Osteoblast (primary cell): ENCODE measurements at regions not wholly inside any gene's neighbourhood (a gene's known extent, or its start where the extent isn't known, plus 50 kb on each side); places are given as distances from the start of the nearest gene placed in this dataset.

Experiments used
- DNase-seq: peaks from one replicate; pipeline ENCODE4 v3.0.0; 2011; ENCODE audit warnings: low spot score, mixed read lengths; ENCODE audit not compliant: insufficient read length; ENCODE audit errors: missing footprints
- H2AFZ ChIP-seq: 2 replicates; pipeline ENCODE4 v1.6.0; 2011; ENCODE audit warnings: mild to moderate bottlenecking, low read length
- H3K27ac ChIP-seq: 2 replicates; pipeline ENCODE4 v1.5.1; 2011; ENCODE audit warnings: mild to moderate bottlenecking, low read depth, low read length, moderate library complexity
- H3K27me3 ChIP-seq: 2 replicates; pipeline ENCODE4 v1.6.0; 2012; ENCODE audit warnings: mild to moderate bottlenecking, control low read depth, inconsistent platforms, low read length, moderate library complexity; ENCODE audit not compliant: insufficient read depth
- H3K36me3 ChIP-seq: 2 replicates; pipeline ENCODE4 v1.5.1; 2011; ENCODE audit warnings: mild to moderate bottlenecking, low read length, control low read depth, moderate library complexity; ENCODE audit not compliant: insufficient read depth
- H3K4me1 ChIP-seq: 2 replicates; pipeline ENCODE4 v1.5.1; 2011; ENCODE audit warnings: mild to moderate bottlenecking, low read length, control low read depth, moderate library complexity; ENCODE audit not compliant: insufficient read depth
- H3K4me2 ChIP-seq: 2 replicates; pipeline ENCODE4 v1.6.0; 2011; ENCODE audit warnings: mild to moderate bottlenecking, low read length; ENCODE audit not compliant: insufficient read depth
- H3K4me3 ChIP-seq: fragments of 200-600 bp; sonication (generic); 3 replicates; pipeline ENCODE4 v1.5.1; 2012; ENCODE audit warnings: mild to moderate bottlenecking, low read length, inconsistent platforms; ENCODE audit not compliant: insufficient read depth
- H3K79me2 ChIP-seq: 2 replicates; pipeline ENCODE4 v1.6.0; 2012; ENCODE audit warnings: mild to moderate bottlenecking, low read length, control low read depth, inconsistent platforms; ENCODE audit not compliant: insufficient read depth
- H3K9me3 ChIP-seq: 2 replicates; pipeline ENCODE4 v1.5.1; 2011; ENCODE audit warnings: low read depth, low read length, control low read depth
- H4K20me1 ChIP-seq: 2 replicates; pipeline ENCODE4 v1.6.0; 2012; ENCODE audit warnings: mild to moderate bottlenecking, low read length, control low read depth; ENCODE audit not compliant: insufficient read depth
- TF ChIP-seq, protein P1 (sequence below): IDR thresholded peaks from 2 replicates; pipeline ENCODE4 v1.5.1; 2011; ENCODE audit warnings: mild to moderate bottlenecking, low read depth, low read length, moderate library complexity; ENCODE audit errors: extremely low read depth

DNA sequence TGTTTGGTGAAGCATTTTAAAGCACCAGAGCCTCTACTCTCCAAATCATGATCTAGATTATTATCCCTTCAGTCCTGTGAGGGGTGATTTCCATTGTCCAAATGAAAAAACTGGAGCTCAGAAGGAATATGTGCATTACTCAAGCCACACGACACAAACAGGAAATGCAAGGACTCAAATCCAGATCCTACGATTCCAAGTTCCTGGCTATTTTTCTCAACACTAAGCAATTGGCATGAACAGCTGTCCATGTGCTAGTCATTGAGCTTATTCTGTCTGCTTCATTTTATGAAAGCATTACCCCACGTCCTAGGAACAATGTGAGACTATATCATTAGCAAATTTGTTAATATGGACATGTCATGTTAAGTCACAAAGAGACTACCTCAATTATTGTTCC, 273.1 kb upstream of the LYPLAL1 start:
- no peak overlapping the region for H2AFZ ChIP-seq

DNA sequence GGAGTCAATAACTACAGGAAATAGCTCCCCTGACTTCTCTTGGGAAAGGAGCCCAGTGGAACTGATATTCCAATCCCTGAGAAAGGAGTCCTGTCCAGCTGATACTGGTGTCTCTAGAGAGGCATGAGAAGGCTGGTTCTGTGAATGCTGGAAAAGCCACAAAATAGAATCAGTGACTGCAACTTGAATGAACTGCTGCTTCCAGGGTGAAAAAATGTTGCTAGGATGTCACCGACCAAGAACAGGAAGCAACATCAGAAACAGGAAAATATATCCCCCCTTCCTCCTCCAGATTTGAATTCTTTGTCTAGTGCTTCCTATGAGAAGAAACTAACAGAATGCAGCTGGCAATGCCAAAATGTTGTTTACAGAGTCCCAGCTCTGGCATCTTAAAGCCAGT, 269.3 kb upstream of the LYPLAL1 start:
- no peak for DNase-seq
- Histone ChIP-seq H4K20me1 (no peaks in the 10 kb centered on the region), H3K4me2 (no peak overlapping the region), H3K36me3 (no peaks in the 10 kb centered on the region), H2AFZ (peak overlapping the region; percentile 6), H3K79me2 (no peaks in the 10 kb centered on the region), H3K9me3 (no peaks in the 10 kb centered on the region), H3K4me1 (no peaks in the 10 kb centered on the region), H3K27me3 (no peaks in the 10 kb centered on the region), H3K27ac (no peak overlapping the region), H3K4me3 (no peak overlapping the region)
- TF ChIP-seq, protein P1, sequence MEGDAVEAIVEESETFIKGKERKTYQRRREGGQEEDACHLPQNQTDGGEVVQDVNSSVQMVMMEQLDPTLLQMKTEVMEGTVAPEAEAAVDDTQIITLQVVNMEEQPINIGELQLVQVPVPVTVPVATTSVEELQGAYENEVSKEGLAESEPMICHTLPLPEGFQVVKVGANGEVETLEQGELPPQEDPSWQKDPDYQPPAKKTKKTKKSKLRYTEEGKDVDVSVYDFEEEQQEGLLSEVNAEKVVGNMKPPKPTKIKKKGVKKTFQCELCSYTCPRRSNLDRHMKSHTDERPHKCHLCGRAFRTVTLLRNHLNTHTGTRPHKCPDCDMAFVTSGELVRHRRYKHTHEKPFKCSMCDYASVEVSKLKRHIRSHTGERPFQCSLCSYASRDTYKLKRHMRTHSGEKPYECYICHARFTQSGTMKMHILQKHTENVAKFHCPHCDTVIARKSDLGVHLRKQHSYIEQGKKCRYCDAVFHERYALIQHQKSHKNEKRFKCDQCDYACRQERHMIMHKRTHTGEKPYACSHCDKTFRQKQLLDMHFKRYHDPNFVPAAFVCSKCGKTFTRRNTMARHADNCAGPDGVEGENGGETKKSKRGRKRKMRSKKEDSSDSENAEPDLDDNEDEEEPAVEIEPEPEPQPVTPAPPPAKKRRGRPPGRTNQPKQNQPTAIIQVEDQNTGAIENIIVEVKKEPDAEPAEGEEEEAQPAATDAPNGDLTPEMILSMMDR, result no peak

More for the DNA sequence above, 273.1 kb upstream of the LYPLAL1 start:
- DNase-seq, result no peak
- no peak overlapping the region for H3K27ac ChIP-seq
- H3K4me1 ChIP-seq, result no peaks in the 10 kb centered on the region
- H3K4me2 ChIP-seq, result no peak overlapping the region
- H3K79me2 ChIP-seq, result no peaks in the 10 kb centered on the region
- H4K20me1 ChIP-seq, result no peaks in the 10 kb centered on the region
- H3K4me3 ChIP-seq, result no peak overlapping the region
- TF ChIP-seq, protein P1, result no peak
- no peaks in the 10 kb centered on the region for H3K36me3 ChIP-seq
- no peaks in the 10 kb centered on the region for H3K9me3 ChIP-seq
- no peaks in the 10 kb centered on the region for H3K27me3 ChIP-seq

DNA sequence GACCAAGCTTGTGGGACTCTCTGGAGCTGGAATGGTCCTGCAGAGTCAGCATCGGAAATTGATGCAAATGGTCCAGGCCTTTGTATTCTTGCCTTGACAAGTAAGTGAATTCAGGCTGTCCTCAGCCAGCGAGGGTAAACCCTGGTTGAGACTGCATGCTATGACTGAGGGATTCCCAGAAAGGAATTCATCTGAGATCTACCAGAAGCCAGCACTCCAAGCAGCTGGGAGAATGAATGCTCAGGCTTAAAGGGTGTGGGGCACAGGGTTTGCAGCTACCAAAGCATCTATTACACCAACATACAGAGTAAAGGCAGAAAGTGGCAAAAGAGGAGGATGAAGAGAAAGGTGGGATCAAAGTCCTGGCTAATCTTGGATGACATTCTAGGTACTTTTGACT, 257.0 kb upstream of the LYPLAL1 start:
- Histone ChIP-seq H3K27me3 (no peaks in the 10 kb centered on the region), H3K4me1 (no peaks in the 10 kb centered on the region), H4K20me1 (no peaks in the 10 kb centered on the region), H3K36me3 (no peaks in the 10 kb centered on the region), H3K79me2 (no peaks in the 10 kb centered on the region), H3K4me3 (no peak overlapping the region), H3K27ac (no peak overlapping the region), H2AFZ (no peak overlapping the region), H3K4me2 (no peak overlapping the region), H3K9me3 (no peaks in the 10 kb centered on the region)
- no peak for DNase-seq
- TF ChIP-seq, protein P1, result no peak

DNA sequence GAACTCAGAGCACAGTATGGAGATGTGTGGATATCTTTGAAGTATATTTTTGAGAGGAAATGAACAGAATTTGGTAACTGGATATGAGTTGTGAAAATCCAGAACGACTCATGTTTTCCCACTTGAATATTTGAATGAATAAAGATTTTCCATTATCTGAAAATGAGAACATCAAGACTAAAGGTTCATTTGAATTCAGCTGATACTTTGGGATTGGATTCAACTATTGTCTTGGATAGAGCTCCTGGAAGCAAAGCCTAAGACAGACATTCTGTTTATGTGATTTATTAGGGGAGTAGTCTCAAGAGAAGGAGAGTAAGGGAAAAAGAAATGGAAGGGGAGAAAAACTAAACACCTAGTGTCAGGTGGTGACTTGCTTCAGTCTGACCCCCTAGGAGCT, 256.0 kb upstream of the LYPLAL1 start:
- DNase-seq, result no peak
- no peaks in the 10 kb centered on the region for H3K4me1 ChIP-seq

More for the DNA sequence above, 256.0 kb upstream of the LYPLAL1 start:
- Histone ChIP-seq H3K4me2 (no peak overlapping the region), H3K36me3 (no peaks in the 10 kb centered on the region), H4K20me1 (no peaks in the 10 kb centered on the region), H3K9me3 (no peaks in the 10 kb centered on the region), H3K4me3 (no peak overlapping the region), H3K27ac (no peak overlapping the region), H3K27me3 (no peaks in the 10 kb centered on the region), H2AFZ (no peak overlapping the region), H3K79me2 (no peaks in the 10 kb centered on the region)
- TF ChIP-seq, protein P1, result no peak
